CD4-positive, alpha-beta memory T cell (primary cell): ENCODE measurements at regions not wholly inside any gene's neighbourhood (a gene's known extent, or its start where the extent isn't known, plus 50 kb on each side); places are given as distances from the start of the nearest gene placed in this dataset.
A peak's percentile ranks its signal among the peaks of the same experiment; 100 is the strongest.

Source experiments
- CTCF ChIA-PET: fragments of 350-600 bp; sonication (Branson Sonifier 250); formaldehyde crosslinking; loops from one replicate; lab custom pipeline; 2021; ENCODE audit warnings: inconsistent platforms; ENCODE audit not compliant: partially characterized antibody; lab: Charles Lee
- POLR2A ChIA-PET: fragments of 350-600 bp; sonication (Branson Sonifier 250); formaldehyde crosslinking; loops from one replicate; lab custom pipeline; 2021; ENCODE audit not compliant: partially characterized antibody; lab: Charles Lee
- DNase-seq, 5 donors: peaks; one replicate each; pipeline versions ENCODE4 v3.0.0 to v3.0.0-alpha.2; 2020 to 2022; ENCODE audit warnings: mixed read lengths in 1 of 5
- H3K27ac ChIP-seq: one replicate; pipeline ENCODE4 v1.7.0; 2013; ENCODE audit warnings: low read depth, low read length
- H3K27me3 ChIP-seq: 2 replicates; pipeline ENCODE4 v1.7.0; 2013; ENCODE audit warnings: mild to moderate bottlenecking, low read length, moderate library complexity; ENCODE audit not compliant: insufficient read depth
- H3K36me3 ChIP-seq: 2 replicates; pipeline ENCODE4 v1.7.0; 2013; ENCODE audit warnings: mild to moderate bottlenecking, low read length, moderate library complexity; ENCODE audit not compliant: insufficient read depth
- H3K4me1 ChIP-seq: 2 replicates; pipeline ENCODE4 v1.7.0; 2013; ENCODE audit warnings: mild to moderate bottlenecking, low read length, moderate library complexity; ENCODE audit not compliant: insufficient read depth
- H3K4me3 ChIP-seq, 2 donors: one replicate each; pipeline ENCODE4 v1.7.0; 2013; ENCODE audit warnings: low read length in 2 of 2, mild to moderate bottlenecking in 1 of 2
- H3K9me3 ChIP-seq, 2 donors: one replicate each; pipeline ENCODE4 v1.7.0; 2013; ENCODE audit warnings: low read length in 2 of 2, control low read depth in 1 of 2; ENCODE audit not compliant: control insufficient read depth in 1 of 2
- H3K27ac Mint-ChIP-seq, 7 donors: one replicate each; pipeline ENCODE4 v1.8.0; 2020 to 2021; ENCODE audit warnings: mixed read lengths in 7 of 7, mild to moderate bottlenecking in 6 of 7, inconsistent platforms in 3 of 7, moderate library complexity in 3 of 7
- H3K27me3 Mint-ChIP-seq, 2 donors: one replicate each; pipeline ENCODE4 v1.8.0; 2020 to 2021; ENCODE audit warnings: mixed read lengths in 2 of 2
- H3K36me3 Mint-ChIP-seq, 2 donors: one replicate each; pipeline ENCODE4 v1.8.0; 2020 to 2021; ENCODE audit warnings: mixed read lengths in 2 of 2, inconsistent platforms in 1 of 2, mild to moderate bottlenecking in 1 of 2
- H3K4me1 Mint-ChIP-seq, 4 donors: one replicate each; pipeline ENCODE4 v1.8.0; 2020 to 2021; ENCODE audit warnings: mixed read lengths in 4 of 4, mild to moderate bottlenecking in 1 of 4
- H3K4me3 Mint-ChIP-seq, 8 donors: one replicate each; pipeline ENCODE4 v1.8.0; 2020 to 2021; ENCODE audit warnings: mixed read lengths in 8 of 8, mild to moderate bottlenecking in 7 of 8, moderate library complexity in 6 of 8, inconsistent platforms in 3 of 8
- H3K9me3 Mint-ChIP-seq, 8 donors: one replicate each; pipeline ENCODE4 v1.8.0; 2020 to 2021; ENCODE audit warnings: mixed read lengths in 8 of 8, mild to moderate bottlenecking in 5 of 8, inconsistent platforms in 3 of 8, moderate library complexity in 1 of 8
- intact Hi-C: fragments of 100-400 bp; cut with micrococcal nuclease; formaldehyde crosslinking; loops from one replicate; pipeline ENCODE4 v1.15.1; 2023

DNA sequence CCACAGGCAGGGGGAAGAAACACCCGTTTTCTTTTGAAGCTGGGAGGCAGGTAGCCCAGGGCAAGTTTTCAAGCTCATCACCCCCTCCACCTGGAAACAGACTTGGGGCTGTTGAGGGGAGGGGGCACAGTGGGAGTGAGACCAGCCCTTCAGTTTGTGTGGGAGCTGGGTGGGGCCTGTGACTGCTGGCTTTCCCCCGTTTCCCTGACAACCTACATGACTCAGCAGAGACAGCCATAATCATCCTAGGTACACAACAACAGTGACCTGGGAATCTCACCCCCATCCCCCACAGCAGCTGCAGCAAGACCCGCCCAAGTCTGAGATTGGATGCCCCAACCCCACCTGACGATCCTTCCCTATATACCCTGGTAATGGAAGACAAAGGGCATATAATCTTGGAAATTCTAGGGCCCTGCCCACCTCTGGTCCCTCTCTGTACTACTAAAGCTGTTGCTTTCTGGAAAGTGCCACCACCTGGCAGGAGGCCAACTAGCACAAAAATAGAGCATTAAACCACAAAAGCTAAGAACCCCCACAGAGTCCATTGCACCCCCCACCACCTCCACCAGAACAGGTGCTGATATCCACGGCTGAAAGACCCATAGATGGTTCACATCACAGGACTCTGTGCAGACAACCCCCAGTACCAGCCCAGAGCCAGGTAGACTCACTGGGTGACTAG is 422.2 kb upstream of the SGO1 start:
- CTCF ChIA-PET: no interaction called here
- no peaks in the 10 kb centered on the region for H3K27me3 ChIP-seq
- H3K27ac ChIP-seq: no peak overlapping the region
- no peak overlapping the region for H3K4me3 ChIP-seq
- peak overlapping the region in 1 of 7 donors; percentile 57 for H3K27ac Mint-ChIP-seq
- H3K36me3 ChIP-seq: no peaks in the 10 kb centered on the region
- no peaks in the 10 kb centered on the region for H3K4me1 ChIP-seq
- peaks cover 0 to 7% of the 10 kb centered on the region in 2 donors for H3K9me3 ChIP-seq
- intact Hi-C loops: no loop called here
- peaks cover 0 to 2% of the 10 kb centered on the region in 2 donors for H3K36me3 Mint-ChIP-seq
- no peaks in the 10 kb centered on the region for H3K27me3 Mint-ChIP-seq
- H3K4me1 Mint-ChIP-seq: no peaks in the 10 kb centered on the region
- DNase-seq: no peak
- H3K4me3 Mint-ChIP-seq: no peak overlapping the region
- POLR2A ChIA-PET: no interaction called here
- H3K9me3 Mint-ChIP-seq: peaks cover 7 to 75% (median 67%) of the 10 kb centered on the region in 8 donors

DNA sequence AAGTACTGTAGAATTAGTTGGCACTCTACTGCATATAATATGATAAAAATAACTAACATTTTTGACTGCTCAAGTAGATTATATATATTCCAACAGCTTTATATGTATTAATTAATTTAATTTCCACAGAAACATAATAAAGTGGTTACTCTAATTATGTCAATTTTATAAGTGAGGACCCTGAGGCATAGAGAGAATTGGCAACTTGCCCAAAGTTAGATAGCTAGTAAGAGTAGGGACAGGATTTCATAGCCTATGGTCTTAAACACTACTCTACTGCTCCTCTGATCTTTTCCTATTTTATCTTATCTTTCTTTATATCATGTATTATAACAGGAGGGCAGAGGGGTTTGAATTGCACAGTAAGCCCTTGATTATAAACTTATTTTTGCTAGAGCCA is 418.7 kb upstream of the SGO1 start:
- no peaks in the 10 kb centered on the region for H3K36me3 ChIP-seq
- no peaks in the 10 kb centered on the region for H3K27me3 ChIP-seq
- H3K4me3 ChIP-seq: no peak overlapping the region
- no peaks in the 10 kb centered on the region for H3K4me1 ChIP-seq
- CTCF ChIA-PET: no interaction called here
- no peak for DNase-seq
- H3K4me3 Mint-ChIP-seq: no peak overlapping the region
- no peak overlapping the region for H3K27ac Mint-ChIP-seq
- peaks cover 0 to 4% (median 0%) of the 10 kb centered on the region in 4 donors for H3K4me1 Mint-ChIP-seq
- peaks cover 0 to 2% of the 10 kb centered on the region in 2 donors for H3K36me3 Mint-ChIP-seq
- H3K27me3 Mint-ChIP-seq: no peaks in the 10 kb centered on the region
- POLR2A ChIA-PET: no interaction called here
- H3K9me3 Mint-ChIP-seq: peaks cover 7 to 69% (median 60%) of the 10 kb centered on the region in 8 donors
- no peak overlapping the region for H3K27ac ChIP-seq
- intact Hi-C loops: no loop called here
- no peaks in the 10 kb centered on the region for H3K9me3 ChIP-seq

DNA sequence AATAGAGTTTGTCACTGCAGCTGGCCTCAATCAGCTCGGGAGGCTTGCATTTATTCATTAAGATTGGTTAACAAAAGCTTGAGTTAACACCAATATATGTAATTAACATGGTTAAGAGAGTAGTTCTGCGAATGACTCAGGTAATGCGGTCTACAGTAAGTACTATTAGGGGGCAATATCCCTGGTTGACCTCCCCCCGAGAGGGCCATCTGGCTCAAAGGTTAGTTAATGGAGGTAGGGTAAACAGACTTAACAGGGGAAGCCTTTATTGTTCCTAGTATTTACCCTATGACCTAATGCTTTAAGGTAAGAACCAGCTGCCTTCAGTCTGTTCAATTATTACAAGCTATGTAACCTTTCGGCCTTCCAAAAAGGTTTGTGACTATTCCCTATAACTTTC is 403.3 kb upstream of the SGO1 start:
- CTCF ChIA-PET: no interaction called here
- H3K27me3 ChIP-seq: no peaks in the 10 kb centered on the region
- Mint-ChIP-seq H3K4me3 (no peak overlapping the region), H3K9me3 (peaks cover 4 to 35% (median 29%) of the 10 kb centered on the region in 8 donors), H3K4me1 (no peaks in the 10 kb centered on the region), H3K36me3 (peaks cover 0 to 4% of the 10 kb centered on the region in 2 donors), H3K27ac (no peak overlapping the region), H3K27me3 (no peaks in the 10 kb centered on the region)
- no peaks in the 10 kb centered on the region for H3K4me1 ChIP-seq
- H3K36me3 ChIP-seq: no peaks in the 10 kb centered on the region
- intact Hi-C loops: no loop called here
- no peaks in the 10 kb centered on the region for H3K9me3 ChIP-seq
- DNase-seq: no peak
- H3K27ac ChIP-seq: no peak overlapping the region
- POLR2A ChIA-PET: no interaction called here
- H3K4me3 ChIP-seq: no peak overlapping the region

DNA sequence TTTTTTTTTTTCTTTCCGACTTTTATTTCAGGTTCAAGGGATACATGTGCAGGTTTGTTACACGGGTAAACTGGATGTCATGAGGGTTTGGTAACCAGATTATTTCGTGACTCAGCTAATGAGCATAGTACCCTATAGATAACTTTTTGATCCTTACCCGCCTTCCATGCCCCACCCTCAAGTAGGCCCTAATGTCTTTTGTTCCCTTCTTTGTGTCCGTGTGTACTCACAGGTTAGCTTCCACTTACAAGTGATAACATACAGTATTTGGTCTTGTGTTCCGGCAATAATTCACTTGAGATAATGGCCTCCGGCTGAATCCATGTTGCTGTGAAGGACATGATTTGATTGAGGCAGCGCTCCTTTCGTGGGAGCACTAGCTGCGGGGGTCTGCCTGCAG is 402.8 kb upstream of the SGO1 start:
- H3K4me3 Mint-ChIP-seq: no peak overlapping the region
- CTCF ChIA-PET: no interaction called here
- H3K27me3 Mint-ChIP-seq: no peaks in the 10 kb centered on the region
- no peak overlapping the region for H3K4me3 ChIP-seq
- no peaks in the 10 kb centered on the region for H3K36me3 ChIP-seq
- intact Hi-C loops: no loop called here
- H3K9me3 Mint-ChIP-seq: peaks cover 4 to 32% (median 26%) of the 10 kb centered on the region in 8 donors
- H3K4me1 Mint-ChIP-seq: no peaks in the 10 kb centered on the region
- no peaks in the 10 kb centered on the region for H3K9me3 ChIP-seq
- POLR2A ChIA-PET: no interaction called here
- no peak overlapping the region for H3K27ac Mint-ChIP-seq
- no peak for DNase-seq
- H3K27me3 ChIP-seq: no peaks in the 10 kb centered on the region
- H3K27ac ChIP-seq: no peak overlapping the region
- H3K4me1 ChIP-seq: no peaks in the 10 kb centered on the region
- peaks cover 0 to 4% of the 10 kb centered on the region in 2 donors for H3K36me3 Mint-ChIP-seq

DNA sequence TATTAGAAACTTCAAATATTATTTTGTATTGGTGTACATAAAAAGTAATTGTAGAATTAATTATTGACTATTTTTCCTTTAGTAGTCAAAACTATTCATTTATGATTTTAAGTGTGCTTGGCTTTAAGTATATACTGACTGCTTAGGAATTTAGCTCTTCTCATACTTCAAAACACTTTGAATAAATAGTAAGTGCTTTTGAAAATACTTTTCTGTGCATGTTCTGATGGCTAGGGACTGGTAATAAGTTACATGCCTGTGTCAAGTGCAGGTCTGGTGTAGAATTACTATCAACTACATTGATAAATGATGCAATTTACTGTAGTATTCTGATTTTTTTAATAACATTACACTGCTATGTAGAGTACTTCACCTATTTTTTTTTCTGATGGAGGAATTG is 397.6 kb upstream of the SGO1 start:
- no peaks in the 10 kb centered on the region for H3K27me3 ChIP-seq
- Mint-ChIP-seq H3K27ac (no peak overlapping the region), H3K4me3 (no peak overlapping the region), H3K9me3 (peaks cover 0 to 15% (median 5%) of the 10 kb centered on the region in 8 donors), H3K27me3 (no peaks in the 10 kb centered on the region), H3K4me1 (no peaks in the 10 kb centered on the region), H3K36me3 (no peaks in the 10 kb centered on the region)
- POLR2A ChIA-PET: no interaction called here
- no peak overlapping the region for H3K27ac ChIP-seq
- H3K4me3 ChIP-seq: no peak overlapping the region
- H3K9me3 ChIP-seq: no peaks in the 10 kb centered on the region
- DNase-seq: no peak
- H3K36me3 ChIP-seq: no peaks in the 10 kb centered on the region
- CTCF ChIA-PET: no interaction called here
- intact Hi-C loops: no loop called here
- H3K4me1 ChIP-seq: no peaks in the 10 kb centered on the region

DNA sequence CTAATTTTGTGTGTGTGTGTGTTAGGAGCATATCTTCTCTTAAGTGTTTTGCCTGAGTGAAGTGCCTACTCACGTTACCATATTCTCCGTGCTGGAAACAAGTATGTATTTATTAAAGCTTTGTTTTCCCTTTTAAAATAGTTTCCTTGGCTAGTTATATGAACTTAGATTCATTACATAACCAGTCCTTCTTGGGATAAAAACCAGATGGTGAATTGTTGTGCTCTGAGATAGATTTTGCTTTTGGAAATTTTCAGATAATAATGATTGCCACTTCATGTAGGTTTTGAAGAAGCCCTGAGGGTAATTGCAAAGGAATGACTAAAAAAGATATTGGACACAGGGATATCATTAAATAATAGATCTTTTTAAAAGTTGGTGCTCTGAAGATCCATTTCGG is 390.2 kb upstream of the SGO1 start:
- Histone ChIP-seq H3K9me3 (no peaks in the 10 kb centered on the region), H3K27me3 (no peaks in the 10 kb centered on the region), H3K27ac (no peak overlapping the region), H3K4me1 (no peaks in the 10 kb centered on the region), H3K36me3 (no peaks in the 10 kb centered on the region), H3K4me3 (no peak overlapping the region)
- DNase-seq: no peak
- peaks cover 0 to 26% (median 4%) of the 10 kb centered on the region in 8 donors for H3K9me3 Mint-ChIP-seq
- ChIA-PET POLR2A (no interaction called here), CTCF (no interaction called here)
- no peaks in the 10 kb centered on the region for H3K27me3 Mint-ChIP-seq
- H3K36me3 Mint-ChIP-seq: peaks cover 0 to 3% of the 10 kb centered on the region in 2 donors
- no peak overlapping the region for H3K27ac Mint-ChIP-seq
- no peak overlapping the region for H3K4me3 Mint-ChIP-seq
- intact Hi-C loops: no loop called here
- no peaks in the 10 kb centered on the region for H3K4me1 Mint-ChIP-seq

DNA sequence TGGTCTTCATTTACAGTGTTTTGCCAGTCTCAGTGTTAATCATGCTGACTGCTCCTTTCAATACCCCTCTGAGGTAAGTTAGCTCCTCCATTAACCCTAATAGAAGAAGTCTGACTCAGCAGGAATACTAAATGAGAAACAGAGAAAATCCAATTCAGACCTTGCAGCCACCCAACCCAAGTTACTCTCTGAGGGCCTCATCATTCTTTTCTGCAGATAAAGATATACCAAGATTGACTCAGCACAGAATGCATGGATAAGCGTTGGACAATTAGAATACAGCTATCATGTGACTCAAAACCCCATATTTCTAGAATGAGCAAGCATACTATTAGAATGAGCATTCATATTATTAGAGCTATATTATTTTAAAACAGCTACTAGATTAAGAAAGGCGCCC is 389.1 kb upstream of the SGO1 start:
- H3K4me3 ChIP-seq: no peak overlapping the region
- Mint-ChIP-seq H3K4me1 (no peaks in the 10 kb centered on the region), H3K9me3 (peaks cover 0 to 21% (median 4%) of the 10 kb centered on the region in 8 donors), H3K36me3 (peaks cover 0 to 3% of the 10 kb centered on the region in 2 donors), H3K27ac (no peak overlapping the region), H3K4me3 (no peak overlapping the region), H3K27me3 (no peaks in the 10 kb centered on the region)
- intact Hi-C loops: no loop called here
- POLR2A ChIA-PET: no interaction called here
- H3K27ac ChIP-seq: no peak overlapping the region
- no peaks in the 10 kb centered on the region for H3K9me3 ChIP-seq
- no peaks in the 10 kb centered on the region for H3K4me1 ChIP-seq
- H3K36me3 ChIP-seq: no peaks in the 10 kb centered on the region
- no peaks in the 10 kb centered on the region for H3K27me3 ChIP-seq
- CTCF ChIA-PET: interaction anchor here (1.0 kb wide), 1 partner anchor 15 kb away, joined by 3 read pairs; no protein-coding TSS in a partner anchor
- DNase-seq: no peak
